HG02759 (cell line): ENCODE measurements at regions not wholly inside any gene's neighbourhood (a gene's known extent, or its start where the extent isn't known, plus 50 kb on each side); places are given as distances from the start of the nearest gene placed in this dataset.
"Not testable (repeated sequence)": the region's sequence is repeated elsewhere in the genome, so short reads cannot be mapped to it uniquely, and the experiment has no call there.

Experiments
- ATAC-seq: cut with Tn5 transposase; IDR thresholded peaks from one replicate; pipeline ENCODE4 v1.9.1; 2021; ENCODE audit warnings: mild to moderate bottlenecking, moderate library complexity; ENCODE audit not compliant: unreplicated experiment

DNA sequence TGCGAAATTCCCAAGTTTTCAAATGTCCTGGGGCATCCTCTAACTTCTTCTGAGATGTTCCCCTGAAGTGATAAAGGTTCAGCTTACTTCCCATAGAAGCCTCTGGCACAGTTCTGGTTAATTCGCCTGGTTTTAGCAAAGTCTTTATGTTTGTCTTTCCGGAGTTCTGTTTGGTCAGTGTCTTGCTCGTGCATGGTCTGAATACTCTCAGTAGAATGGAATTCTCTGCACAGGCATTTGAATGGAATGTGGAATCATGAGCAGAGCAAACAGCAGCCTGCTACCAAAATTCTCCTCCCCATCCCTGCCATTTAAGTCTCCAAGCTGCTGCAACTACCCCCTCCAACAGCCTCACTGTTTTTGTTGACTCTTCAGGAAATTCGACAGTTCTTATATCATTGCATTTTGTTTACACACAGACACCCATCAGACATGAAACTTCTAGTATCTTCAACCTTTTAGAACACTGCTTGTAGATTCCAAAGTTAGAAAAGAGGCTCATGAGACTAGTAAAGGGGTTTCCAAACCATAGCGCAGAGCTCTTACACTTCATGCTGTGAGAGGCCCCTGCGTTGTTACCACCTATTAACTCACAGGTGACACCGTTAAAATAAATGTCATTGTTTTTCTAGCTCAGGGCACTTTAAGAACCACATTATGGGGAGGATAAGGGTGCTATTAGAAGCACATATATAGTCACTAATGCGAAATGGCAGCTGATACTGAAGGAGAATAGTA is 129.7 kb downstream of the PLCE1 start:
- no peak for ATAC-seq

DNA sequence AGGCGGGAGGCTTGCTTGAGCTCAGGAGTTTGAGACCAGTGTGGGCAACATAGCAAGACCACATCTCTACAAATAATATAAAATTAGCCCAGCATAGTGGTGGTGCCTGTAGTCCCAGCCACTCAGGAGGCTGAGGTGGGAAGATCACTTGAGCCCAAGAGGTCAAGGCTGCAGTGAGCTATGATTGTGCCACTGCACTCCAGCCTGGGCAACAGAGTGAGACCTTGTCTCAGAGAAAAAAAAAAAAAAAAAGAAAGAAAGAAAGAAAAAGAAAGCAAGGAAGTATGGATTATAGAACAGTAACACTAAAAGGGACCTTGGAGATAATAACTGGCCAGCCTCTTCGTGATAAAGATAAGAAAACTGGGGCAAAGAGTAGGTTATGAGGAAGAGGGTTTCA is 130.4 kb downstream of the PLCE1 start:
- ATAC-seq, result not testable (repeated sequence)

DNA sequence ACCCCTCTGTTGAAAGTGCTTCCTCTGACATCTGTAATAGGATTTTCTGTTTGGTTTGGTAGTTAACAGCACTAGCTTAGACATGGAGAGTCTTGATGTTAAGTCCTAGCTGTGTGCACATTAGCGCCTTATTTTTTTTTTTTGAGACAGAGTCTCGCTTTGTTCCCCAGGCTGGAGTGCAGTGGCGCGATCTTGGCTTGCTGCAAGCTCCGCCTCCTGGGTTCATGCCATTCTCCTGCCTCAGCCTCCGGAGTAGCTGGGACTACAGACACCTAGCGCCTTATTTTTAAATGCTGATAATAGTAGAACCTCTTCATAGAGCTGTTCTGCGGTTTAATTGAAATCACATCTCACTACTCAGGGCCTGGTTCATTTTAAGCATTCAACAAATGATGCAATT is 131.5 kb downstream of the PLCE1 start:
- ATAC-seq, result not testable (repeated sequence)

DNA sequence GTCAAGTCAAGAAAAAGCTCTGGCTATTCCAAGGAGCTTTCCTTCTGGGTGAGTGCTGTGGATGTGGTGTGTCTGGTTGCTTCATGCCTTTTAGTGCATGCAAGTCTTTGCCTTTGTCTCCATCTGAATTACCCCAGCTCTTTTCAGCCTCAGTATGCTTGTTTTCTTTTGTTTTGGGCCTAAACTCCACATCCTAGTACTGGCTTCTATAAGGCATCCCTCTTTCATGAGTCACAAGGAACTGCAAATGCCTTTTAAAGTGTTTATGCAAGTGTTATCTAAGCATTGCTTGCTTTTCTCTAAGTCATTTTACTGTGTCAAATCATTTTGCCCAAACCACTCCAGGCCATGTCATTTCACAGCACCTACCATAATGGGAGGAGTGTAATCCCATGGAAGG is 132.1 kb downstream of the PLCE1 start:
- no peak for ATAC-seq

DNA sequence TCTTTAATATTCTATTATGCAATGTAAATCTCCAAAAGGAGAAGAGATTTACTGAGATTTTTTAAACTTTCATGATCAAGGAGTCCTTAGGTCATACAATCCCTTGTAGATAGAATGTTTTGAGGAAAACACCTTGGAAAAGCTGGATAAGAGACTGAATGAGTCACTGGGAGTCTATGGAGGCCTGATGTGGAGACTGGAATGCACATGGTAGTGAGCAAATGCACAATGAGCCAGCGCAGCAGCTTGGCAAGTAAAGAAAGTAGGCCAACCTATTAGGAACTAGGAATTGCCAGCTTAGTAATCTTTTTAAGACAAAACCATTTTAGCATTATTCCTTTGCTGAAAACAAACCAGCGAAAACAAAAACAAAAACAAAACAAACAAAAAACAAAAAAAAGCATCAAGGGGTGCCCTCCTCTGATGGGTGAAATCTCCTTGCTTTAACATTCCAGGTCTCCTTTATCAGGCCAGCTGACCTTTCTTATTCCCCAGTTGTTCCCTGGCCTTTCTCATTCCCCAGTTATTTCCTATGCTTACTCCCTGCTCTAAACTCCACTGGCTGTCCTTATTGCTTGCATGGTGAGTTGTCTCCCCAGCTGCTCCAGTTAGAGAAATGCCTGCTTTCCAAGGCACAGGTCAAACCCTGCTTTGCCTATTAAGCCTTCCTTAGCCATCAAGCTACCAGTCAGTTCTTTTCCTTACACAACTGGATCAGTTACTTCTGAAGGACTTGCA is 135.8 kb downstream of the PLCE1 start:
- no peak for ATAC-seq

DNA sequence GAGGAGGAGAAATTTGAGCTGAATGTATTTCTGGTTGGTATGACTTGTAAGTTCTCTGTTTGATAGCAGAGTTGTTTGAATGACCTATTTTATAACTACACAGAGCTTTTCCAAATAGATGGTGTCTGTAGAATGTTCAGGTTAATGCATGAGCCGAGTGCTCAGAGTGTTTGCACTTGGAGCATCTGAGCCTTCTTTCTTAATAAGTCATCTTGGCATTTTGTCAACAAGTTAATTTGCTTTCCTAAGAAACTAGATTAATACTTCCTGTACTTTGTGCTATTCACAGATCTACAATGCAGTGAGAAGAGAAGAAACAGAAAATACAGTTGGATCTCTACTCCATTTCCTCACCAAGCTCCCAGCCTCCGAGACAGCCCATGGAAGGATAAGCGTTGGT is 138.2 kb downstream of the PLCE1 start:
- no peak for ATAC-seq

DNA sequence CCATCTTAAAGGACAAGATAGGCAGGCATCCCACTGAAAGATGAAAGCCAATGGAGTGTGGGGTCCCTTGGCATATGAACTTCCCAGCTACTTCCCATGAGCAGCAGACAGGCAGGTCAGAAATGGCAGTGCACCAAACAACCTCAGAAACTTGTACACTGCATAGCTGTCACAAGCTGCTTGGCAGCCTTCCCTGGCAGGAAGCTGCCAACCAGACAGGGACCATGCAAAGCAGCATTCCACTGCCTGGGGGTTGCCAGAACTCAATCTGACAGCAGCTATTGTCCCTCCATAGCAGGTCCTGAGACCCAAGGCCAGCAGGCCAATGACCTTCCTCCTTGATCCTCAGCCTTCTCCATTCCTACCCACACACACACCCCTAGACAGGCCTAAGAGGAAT is 139.5 kb downstream of the PLCE1 start:
- no peak for ATAC-seq

DNA sequence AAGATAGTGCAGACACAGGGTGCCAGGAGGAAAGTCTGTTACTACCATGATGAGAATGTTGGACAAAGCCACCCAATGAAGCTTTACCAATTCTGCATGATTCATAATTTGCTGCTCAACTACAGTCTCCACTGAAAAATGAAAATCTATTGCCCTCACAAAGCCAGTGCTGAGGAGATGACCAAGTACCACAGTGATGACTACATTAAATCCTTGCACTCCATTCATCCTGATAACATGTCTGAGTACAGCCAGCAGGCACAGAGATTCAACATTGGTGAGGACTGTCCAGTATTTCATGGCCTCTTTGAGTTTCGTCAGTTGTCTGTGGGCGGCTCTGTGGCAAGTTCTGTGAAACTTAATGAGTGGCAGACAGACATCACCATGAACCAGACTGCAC is 144.0 kb downstream of the PLCE1 start:
- no peak for ATAC-seq

DNA sequence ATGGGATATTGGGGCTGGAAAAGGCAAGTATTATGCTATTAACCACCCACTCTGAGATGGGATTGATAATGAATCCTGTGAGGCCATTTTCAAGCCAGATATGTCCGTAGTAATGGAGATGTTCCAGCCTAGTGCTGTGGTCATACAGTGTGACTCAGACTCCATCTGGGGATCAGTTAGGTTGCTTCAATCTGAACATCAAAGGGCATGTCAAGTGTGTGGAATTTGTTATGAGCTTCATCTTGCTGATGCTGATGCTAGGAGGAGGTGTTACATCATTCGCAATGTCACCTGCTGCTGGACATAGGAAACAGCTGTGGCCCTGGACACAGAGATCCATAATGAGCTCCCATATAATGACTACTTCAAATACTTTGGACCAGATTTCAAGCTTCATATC is 144.7 kb downstream of the PLCE1 start:
- no peak for ATAC-seq

DNA sequence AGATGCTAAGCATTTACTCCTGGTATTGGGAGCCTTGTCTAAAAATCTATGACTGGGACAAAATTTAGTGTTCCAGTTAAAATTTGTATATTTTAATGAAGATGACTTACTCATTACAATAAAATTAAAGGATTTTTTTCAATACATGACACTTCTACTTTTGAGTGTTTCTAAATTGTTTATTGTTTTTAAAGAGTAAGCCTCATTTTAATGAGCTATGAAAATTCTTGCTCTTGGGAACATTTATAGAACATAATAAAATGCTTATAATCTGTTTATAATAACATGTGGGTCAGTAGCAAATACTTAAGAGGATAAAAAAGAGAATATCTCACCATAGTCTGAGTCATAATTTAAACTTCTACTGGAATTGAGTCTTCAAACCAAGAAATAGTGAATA is 149.5 kb downstream of the PLCE1 start:
- ATAC-seq, result no peak

DNA sequence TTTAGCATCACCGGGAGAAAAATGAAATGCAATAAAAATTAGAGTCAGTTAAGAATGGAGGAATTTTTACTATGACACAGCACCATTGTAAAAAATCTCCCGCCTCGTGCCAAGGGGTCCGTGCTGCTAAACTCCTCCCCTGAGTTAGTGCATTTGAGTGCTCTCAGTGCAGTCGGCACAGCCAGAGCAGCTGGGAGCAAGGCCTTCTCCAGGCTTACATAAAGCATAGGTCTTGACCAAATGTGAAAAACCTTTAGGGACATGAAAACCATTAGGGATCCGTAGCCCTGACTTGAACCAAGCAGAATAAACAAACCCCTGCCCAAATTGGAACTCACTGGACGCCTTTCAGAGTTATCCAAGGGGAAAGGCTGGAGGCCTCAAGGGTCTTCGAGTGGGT is 152.6 kb downstream of the PLCE1 start:
- no peak for ATAC-seq

DNA sequence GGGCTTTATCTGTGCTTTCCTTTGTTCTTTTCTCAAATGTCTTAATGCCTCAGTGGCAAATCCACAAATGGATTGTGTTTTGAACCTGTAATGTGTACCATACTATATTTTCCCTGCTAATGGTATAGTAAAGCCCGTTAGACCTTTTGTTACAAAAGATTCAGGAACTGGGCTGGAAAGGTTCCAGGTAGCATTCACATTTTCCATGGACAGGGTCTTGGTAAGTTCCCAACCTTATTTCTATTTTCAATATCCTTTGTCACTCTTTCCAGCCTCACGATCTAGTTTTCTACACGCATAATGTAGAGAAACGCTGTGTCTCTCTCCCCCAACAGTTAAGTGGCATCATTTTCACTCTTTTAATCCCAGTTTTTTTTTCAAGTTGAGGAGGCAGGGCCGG is 153.0 kb downstream of the PLCE1 start:
- no peak for ATAC-seq

DNA sequence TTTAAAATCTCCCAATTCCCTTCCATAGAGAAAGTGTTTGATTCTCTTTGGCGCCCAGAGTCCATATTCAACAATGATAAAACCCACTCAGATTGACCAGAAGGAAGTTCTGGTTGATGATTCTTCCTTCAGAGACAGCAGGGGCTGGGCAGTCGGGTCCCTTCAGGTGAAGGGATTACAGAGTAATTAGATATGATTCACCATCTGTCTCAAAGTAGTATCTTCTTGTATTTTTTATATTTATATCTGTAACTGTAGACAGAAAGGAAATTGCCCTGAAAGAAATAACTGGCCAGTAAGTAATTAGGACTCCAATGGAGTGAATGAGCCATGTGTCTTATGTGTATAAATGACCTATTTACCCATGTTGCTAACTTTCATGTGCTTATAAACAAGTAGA is 156.0 kb downstream of the PLCE1 start:
- no peak for ATAC-seq

DNA sequence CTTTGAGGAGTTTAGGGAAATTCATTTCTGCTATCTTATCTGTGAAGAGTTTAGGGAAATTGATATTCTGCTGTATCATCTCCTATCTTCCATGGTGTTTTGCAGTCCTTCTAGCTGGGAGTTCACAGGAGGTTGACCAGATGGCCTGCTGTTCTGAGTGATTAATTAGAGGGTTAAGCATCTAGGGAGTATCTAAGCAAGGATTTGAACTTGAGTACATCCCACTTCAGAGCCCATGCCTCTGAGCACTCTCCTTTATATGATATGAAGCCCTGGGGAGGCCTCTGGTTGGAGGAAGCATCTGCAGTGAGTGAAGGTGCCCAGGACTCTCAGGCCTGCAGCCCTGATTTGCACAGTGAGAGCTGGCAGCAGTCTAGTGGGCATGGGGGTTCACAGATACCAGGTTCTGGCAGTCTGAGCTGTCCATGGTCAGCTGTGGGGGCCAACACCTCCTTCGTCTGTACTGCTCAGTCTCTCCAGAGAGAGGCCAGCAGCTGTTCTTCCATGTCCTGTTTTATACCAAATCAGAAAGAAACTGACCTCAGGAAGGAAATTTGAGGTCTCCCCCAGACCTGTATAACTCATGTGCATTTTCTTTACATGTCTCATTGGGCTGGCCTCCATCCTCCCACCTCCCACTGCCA is 156.9 kb downstream of the PLCE1 start:
- no peak for ATAC-seq

DNA sequence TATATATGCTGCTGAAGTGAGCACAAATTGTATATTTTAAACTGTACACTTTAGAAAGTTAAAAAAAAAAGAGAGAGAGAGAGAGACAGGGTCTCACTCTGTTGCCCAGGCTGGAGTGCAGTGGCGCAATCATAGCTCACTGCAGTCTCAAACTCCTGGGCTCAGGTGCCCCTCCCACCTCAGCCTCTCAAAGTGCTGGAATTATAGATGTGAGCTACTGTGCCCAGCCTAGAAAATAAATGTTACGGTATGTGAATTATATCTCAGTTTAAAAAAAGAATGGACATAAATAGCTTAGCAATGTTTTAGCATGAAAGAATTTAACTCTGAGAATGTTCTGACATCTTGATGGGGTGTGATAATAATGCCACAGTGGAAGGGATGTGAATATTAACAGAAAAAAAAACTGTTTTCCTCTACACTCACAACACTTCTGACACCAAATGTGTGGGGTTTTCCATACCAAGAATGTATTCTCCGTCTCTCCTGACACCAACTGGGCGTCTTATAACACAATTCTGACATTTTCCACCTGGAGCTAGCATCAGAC is 162.1 kb downstream of the PLCE1 start:
- ATAC-seq, result no peak

DNA sequence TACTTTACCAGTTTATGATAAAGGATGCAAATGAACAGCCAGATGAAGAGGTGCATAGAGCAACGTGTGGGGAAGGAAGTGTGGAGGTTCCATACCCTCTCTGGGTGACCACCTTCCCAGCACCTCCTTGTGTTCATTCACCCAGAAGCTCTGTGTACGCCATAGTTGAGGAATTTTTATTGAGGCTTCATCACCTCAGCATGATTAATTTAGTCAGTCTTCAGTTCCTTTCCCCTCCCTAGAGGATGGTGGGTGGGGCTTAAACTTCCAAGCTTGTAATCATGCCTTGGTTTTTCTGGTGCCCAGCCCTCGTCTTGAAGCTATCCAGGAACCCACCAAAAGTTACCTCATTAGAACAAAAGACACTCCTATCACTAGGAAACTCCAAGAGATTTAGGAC is 162.7 kb downstream of the PLCE1 start:
- ATAC-seq, result no peak

DNA sequence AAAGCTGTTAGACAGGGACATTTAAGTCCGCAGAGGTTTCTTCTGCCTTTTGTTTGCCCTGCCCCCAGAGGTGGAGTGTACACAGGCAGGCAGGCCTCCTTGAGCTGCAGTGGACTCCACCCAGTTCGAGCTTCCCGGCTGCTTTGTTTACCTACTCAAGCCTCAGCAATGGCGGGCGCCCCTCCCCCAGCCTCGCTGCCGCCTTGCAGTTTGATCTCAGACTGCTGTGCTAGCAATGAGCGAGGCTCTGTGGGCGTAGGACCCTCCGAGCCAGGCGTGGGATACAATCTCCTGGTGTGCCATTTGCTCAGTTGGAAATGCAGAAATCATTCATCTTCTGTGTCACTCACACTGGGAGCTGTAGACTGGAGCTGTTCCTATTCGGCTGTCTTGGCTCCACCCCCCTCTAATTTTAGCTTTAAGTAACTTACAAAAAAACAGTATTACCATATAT is 171.5 kb downstream of the PLCE1 start:
- ATAC-seq, result not testable (repeated sequence)

DNA sequence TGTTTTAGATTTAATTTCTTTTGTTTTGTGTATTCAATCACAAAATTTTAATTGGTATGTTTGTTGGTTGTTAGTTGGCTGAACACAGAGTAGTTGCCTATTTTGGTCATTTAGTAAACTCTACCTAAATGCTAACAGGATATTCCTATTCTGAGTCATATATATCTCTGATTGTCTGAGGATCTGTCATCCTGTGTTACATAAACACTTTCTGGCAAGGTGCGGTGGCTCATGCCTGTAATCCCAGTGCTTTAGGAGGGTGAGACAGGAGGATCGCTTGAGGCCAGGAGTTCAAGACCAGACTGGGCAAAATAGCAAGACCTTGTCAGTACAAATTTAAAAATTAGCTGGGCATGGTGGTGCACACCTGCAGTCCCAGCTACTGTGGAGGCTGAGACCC is 178.6 kb downstream of the PLCE1 start:
- ATAC-seq, result no peak

DNA sequence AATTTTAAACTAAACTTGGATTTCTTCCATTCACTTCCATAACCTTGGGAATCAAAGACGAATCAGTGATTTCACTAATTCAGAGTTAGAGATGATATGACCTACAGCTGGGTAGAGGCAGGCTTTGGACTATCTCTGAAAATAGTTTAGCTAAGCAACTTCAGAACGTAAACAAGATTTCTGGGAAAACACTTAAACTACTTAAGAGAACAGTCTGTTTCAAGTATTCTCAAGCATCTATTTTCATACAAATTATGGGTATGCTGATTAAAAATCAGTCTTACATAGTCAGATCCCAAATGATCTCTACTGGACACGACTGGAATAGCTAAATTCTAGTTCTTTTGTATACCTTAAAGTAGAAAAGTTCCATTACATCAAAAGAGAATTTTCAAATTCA is 179.9 kb downstream of the PLCE1 start:
- ATAC-seq, result no peak

DNA sequence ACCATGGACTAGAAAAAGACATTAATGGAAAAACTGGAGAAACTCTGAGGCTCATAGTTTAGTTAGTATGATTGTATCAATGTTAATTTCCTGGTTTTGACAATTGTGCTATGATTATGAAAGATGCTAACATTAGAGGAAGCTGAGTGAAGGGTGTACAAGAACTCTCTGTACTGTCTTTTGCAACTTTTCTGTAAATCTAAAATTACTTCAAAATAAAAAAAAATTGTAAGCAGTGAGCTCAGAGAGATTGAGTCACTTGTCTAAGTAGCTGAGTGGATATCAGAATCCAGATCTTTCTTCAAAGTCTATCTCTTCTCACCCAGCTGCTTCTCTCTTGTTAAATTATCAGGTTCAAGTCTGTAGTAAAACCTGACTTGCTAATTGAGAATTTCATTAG is 181.1 kb downstream of the PLCE1 start:
- ATAC-seq, result no peak

DNA sequence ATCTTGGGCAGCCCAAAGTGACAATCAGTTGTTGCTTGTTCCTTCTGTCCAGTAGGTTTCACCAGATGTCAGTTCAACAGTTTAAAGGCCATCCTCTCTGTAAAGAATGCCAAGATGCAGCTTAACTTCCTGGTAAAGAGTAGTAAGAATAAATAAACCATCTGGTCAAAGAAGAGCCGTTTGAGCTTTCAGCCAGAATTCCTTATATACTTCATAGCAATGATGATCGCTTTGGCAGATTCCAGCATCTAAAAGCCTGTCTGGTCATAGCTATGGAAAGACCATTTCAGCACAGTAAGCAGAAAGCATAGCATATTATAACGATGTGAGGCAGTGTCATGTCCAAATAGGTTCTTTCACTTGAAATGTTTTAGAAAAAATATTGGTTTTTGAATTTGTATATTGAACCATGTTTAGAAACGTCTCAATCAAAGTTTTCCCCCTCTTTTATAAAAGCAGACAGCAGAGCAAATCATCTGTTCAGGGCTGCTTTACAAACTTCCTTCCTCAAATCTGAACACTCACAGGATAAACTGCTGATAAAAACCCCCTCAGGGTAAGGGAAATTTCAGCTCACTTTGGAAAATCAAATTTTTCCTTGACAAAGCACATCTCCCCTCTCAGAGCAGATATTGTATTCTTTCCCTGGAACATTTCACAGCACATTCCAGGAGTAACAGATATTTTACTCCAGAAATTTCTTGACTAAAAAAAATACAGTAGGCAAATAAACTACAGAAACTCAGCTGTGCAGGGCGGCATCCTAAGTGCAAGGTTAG is 184.1 kb downstream of the NOC3L start:
- ATAC-seq, result no peak
